HG03095 (cell line): ENCODE measurements at regions not wholly inside any gene's neighbourhood (a gene's known extent, or its start where the extent isn't known, plus 50 kb on each side); places are given as distances from the start of the nearest gene placed in this dataset.
"Not testable (repeated sequence)": the region's sequence is repeated elsewhere in the genome, so short reads cannot be mapped to it uniquely, and the experiment has no call there.

Experiments used
- ATAC-seq: cut with Tn5 transposase; IDR thresholded peaks from one replicate; pipeline ENCODE4 v1.9.1; 2021; ENCODE audit warnings: moderate library complexity; ENCODE audit not compliant: unreplicated experiment

- ATAC-seq: not testable (repeated sequence)
Measured at GRCh38 chr5:125691738-125692530, 731.3 kb upstream of the GRAMD2B start.

- ATAC-seq: no peak
Measured at GRCh38 chr5:125695996-125696655, 727.1 kb upstream of the GRAMD2B start.

GRCh38 chr5:125696762-125697161, 726.4 kb upstream of the GRAMD2B start:
- no peak for ATAC-seq

GRCh38 chr5:125698420-125698819, 724.8 kb upstream of the GRAMD2B start:
- ATAC-seq: no peak

GRCh38 chr5:125699860-125700259, 723.3 kb upstream of the GRAMD2B start:
- no peak for ATAC-seq

GRCh38 chr5:125700380-125700861, 722.8 kb upstream of the GRAMD2B start:
- no peak for ATAC-seq

- ATAC-seq: no peak
Measured at GRCh38 chr5:125703616-125704015, 719.6 kb upstream of the GRAMD2B start.

GRCh38 chr5:125704888-125705287, 718.3 kb upstream of the GRAMD2B start:
- no peak for ATAC-seq

- no peak for ATAC-seq
Measured at GRCh38 chr5:125708583-125708982, 714.6 kb upstream of the GRAMD2B start.

GRCh38 chr5:125710745-125711144, 712.5 kb upstream of the GRAMD2B start:
- ATAC-seq: no peak

GRCh38 chr5:125712397-125712796, 710.8 kb upstream of the GRAMD2B start:
- ATAC-seq: no peak

GRCh38 chr5:125713109-125713805, 710.0 kb upstream of the GRAMD2B start:
- ATAC-seq: no peak

- no peak for ATAC-seq
Measured at GRCh38 chr5:125715216-125715615, 708.0 kb upstream of the GRAMD2B start.

GRCh38 chr5:125717209-125717608, 706.0 kb upstream of the GRAMD2B start:
- ATAC-seq: no peak

GRCh38 chr5:125719681-125720347, 703.4 kb upstream of the GRAMD2B start:
- ATAC-seq: no peak

- no peak for ATAC-seq
Measured at GRCh38 chr5:125720348-125720685, 702.9 kb upstream of the GRAMD2B start.

GRCh38 chr5:125720721-125721120, 702.5 kb upstream of the GRAMD2B start:
- no peak for ATAC-seq

- ATAC-seq: no peak
Measured at GRCh38 chr5:125722550-125722949, 700.7 kb upstream of the GRAMD2B start.

- no peak for ATAC-seq
Measured at GRCh38 chr5:125725691-125726090, 697.5 kb upstream of the GRAMD2B start.

- ATAC-seq: no peak
Measured at GRCh38 chr5:125743939-125744338, 679.3 kb upstream of the GRAMD2B start.

GRCh38 chr5:125746917-125747316, 676.3 kb upstream of the GRAMD2B start:
- no peak for ATAC-seq
